Uterus (tissue), 2 donors: ENCODE measurements at regions not wholly inside any gene's neighbourhood (a gene's known extent, or its start where the extent isn't known, plus 50 kb on each side); places are given as distances from the start of the nearest gene placed in this dataset.

Experiments used
- POLR2A ChIP-seq, 2 donors: fragments of 450-650 bp; IDR thresholded peaks; one replicate each; pipeline ENCODE4 v1.6.1; 2016; ENCODE audit warnings: antibody characterized with exemption in 2 of 2, mild to moderate bottlenecking in 1 of 2, moderate library complexity in 1 of 2
- TF ChIP-seq, protein P1 (sequence below), 4 experiments: fragments of 200-600 bp in 2 of 4; fragments of 450-650 bp in 2 of 4; sonication (generic) in 2 of 4; IDR thresholded peaks; one replicate each; pipeline ENCODE4 v1.5.1; 2016 to 2019; ENCODE audit warnings: antibody characterized with exemption in 4 of 4, mild to moderate bottlenecking in 2 of 4, moderate library complexity in 1 of 4

DNA sequence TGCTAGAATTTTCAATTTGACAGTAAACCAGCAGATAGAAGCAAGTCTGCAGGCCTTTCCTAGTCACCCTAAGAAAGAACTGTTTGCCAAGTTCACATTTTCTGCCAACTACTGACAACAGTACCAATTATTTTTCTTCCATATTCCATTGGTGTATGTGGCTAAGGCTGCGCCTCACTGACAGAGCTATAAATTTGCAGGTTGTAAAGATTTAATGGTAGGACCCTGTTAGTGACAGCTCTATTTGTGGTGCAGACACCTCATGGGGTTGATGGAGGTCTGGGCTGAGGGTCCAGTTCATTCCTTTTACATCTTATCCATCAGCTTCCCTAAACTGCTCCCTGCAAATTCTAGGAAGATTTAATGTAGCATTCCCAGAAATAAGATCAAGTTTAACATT lies 228.5 kb downstream of the FRK start:
- TF ChIP-seq, protein P1, sequence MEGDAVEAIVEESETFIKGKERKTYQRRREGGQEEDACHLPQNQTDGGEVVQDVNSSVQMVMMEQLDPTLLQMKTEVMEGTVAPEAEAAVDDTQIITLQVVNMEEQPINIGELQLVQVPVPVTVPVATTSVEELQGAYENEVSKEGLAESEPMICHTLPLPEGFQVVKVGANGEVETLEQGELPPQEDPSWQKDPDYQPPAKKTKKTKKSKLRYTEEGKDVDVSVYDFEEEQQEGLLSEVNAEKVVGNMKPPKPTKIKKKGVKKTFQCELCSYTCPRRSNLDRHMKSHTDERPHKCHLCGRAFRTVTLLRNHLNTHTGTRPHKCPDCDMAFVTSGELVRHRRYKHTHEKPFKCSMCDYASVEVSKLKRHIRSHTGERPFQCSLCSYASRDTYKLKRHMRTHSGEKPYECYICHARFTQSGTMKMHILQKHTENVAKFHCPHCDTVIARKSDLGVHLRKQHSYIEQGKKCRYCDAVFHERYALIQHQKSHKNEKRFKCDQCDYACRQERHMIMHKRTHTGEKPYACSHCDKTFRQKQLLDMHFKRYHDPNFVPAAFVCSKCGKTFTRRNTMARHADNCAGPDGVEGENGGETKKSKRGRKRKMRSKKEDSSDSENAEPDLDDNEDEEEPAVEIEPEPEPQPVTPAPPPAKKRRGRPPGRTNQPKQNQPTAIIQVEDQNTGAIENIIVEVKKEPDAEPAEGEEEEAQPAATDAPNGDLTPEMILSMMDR (IDR thresholded peaks at IDR 0.05) = no peak
- no peak for TF ChIP-seq POLR2A (IDR thresholded peaks at IDR 0.05)
